GM06990 (cell line): ENCODE measurements at regions not wholly inside any gene's neighbourhood (a gene's known extent, or its start where the extent isn't known, plus 50 kb on each side); places are given as distances from the start of the nearest gene placed in this dataset.
"Not testable (repeated sequence)": the region's sequence is repeated elsewhere in the genome, so short reads cannot be mapped to it uniquely, and the experiment has no call there.

ENCODE experiments used
- DNase-seq: peaks from one replicate; pipeline ENCODE4 v3.0.0-alpha.2; 2011; ENCODE audit not compliant: insufficient read length; ENCODE audit errors: extremely low read depth
- H3K27me3 ChIP-seq: replicated peaks from 2 replicates; pipeline ENCODE4 v1.6.0; 2011; ENCODE audit warnings: low read length; ENCODE audit not compliant: control insufficient read depth, insufficient read depth
- H3K36me3 ChIP-seq: 2 replicates; pipeline ENCODE4 v1.5.1; 2011; ENCODE audit warnings: low read length; ENCODE audit not compliant: control insufficient read depth, insufficient read depth
- H3K4me3 ChIP-seq: replicated peaks from 2 replicates; pipeline ENCODE4 v1.5.1; 2011; ENCODE audit warnings: low read depth, mild to moderate bottlenecking, control low read depth, low read length
- CTCF ChIP-seq: IDR thresholded peaks from 2 replicates; pipeline ENCODE4 v1.5.1; 2011; ENCODE audit warnings: low read length, control low read depth, mild to moderate bottlenecking, inconsistent platforms; ENCODE audit not compliant: insufficient read depth, poor library complexity, severe bottlenecking

DNA sequence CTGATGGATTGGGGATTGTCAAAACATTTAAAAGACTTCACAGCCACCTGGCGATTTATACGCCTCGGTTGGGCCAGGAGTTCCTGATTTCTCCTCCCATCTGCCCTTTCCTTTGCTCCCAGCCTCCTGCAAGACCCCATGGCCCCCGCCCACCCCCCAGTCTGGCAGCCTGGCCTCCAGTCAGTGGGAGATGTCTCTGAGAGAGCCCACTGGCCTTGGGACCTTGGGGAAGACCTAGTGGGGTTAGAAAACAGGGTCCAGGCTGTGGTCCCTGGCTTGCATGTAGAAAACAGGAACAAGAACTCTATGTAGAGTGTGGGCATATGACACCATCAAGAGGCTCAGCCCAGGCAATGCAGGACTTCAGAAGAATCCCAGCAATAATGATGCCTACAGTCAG is 209.4 kb upstream of the C16orf82 start:
- no peak for TF ChIP-seq CTCF
- no peak for DNase-seq
- H3K36me3 ChIP-seq = no peaks in the 10 kb centered on the region

DNA sequence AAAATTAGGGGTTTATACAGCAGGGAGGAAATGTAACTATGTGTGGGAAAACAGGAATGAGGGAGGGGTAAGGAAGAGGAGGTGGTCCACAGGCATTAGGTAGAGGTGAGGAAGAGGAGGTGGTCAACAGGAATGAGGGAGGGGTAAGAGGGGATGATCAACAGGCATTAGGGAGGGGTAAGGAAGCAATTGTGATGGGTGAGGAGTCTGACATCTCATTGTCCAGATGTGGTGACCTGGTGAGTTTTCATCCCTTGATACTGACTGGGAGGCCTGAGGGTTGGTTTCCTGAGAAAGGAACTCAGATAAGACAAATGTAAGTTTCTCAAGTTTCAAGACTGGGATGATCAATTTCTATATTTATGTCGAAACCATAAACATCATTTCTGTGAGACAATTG is 206.2 kb upstream of the C16orf82 start:
- no peak for DNase-seq
- no peaks in the 10 kb centered on the region for H3K36me3 ChIP-seq

More for the DNA sequence above, 209.4 kb upstream of the C16orf82 start:
- H3K4me3 ChIP-seq = no peak overlapping the region
- no peaks in the 10 kb centered on the region for H3K27me3 ChIP-seq

DNA sequence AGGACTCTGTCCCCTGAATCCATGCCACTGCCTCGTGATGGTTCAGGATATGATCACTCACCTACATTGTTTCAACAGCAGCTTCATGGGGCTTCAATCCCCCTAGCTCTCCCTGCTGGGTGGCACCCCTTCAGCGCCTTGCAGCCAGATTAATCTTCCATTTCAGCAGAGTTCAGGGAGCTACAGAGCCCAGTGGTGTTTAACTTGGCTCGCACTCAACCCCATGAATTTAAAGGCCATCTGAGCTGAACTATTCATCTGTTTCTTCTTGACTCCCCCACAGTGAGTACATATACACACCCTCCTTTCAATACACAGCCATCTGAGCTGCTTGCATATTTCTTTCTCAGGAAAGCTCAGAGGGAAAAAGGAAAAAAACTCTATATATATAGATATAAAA is 202.8 kb upstream of the C16orf82 start:
- TF ChIP-seq CTCF = no peak
- H3K27me3 ChIP-seq = no peaks in the 10 kb centered on the region
- DNase-seq = no peak
- no peaks in the 10 kb centered on the region for H3K36me3 ChIP-seq
- H3K4me3 ChIP-seq = no peak overlapping the region

More for the DNA sequence above, 206.2 kb upstream of the C16orf82 start:
- no peak for TF ChIP-seq CTCF
- H3K27me3 ChIP-seq = no peaks in the 10 kb centered on the region
- H3K4me3 ChIP-seq = no peak overlapping the region

DNA sequence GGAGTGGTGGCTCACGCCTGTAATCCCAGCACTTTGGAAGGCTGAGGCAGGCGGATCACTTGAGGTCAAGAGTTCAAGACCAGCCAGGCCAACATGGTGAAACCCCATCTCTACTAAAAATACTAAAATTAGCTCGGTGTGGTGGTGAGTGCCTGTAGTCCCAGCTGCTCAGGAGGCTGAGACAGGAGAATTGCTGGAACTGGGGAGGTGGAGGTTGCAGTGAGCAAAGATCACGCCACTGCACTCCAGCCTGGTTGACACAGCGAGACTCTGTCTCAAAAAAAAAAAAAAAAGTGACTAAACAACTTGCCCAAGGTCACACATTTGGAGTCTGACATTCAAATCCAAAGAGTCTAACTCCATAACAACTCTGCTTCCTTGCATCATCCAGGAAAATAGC is 192.4 kb upstream of the C16orf82 start:
- not testable (repeated sequence) for DNase-seq, H3K27me3 ChIP-seq, H3K4me3 ChIP-seq, H3K36me3 ChIP-seq

DNA sequence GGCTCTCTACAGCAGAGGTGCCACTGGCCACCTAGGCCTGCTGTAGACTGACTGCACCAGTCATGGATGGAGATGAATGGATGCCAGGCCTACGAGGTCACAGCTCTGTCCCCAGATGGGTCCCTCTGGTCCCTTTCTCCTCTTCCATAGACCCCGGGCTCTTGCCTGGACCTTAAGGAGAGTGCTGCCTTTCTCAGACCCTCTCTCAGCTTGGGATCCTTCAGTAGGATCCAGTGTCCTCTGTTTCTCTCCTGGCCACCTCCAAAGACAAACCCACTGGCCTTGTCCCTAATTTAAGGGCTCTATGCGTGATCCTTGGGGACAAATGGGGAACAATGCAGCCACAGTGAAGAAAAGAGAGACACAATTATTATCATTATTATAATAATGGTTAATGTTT is 189.3 kb upstream of the C16orf82 start:
- DNase-seq = no peak
- Histone ChIP-seq H3K4me3 (no peak overlapping the region), H3K27me3 (peaks cover 2% of the 10 kb centered on the region; the same call in 1 of the 2 replicates)

GRCh38 chr16:26885674-26886073 is 181.1 kb upstream of the C16orf82 start:
- no peak for TF ChIP-seq CTCF
- no peak for DNase-seq
- Histone ChIP-seq H3K36me3 (no peaks in the 10 kb centered on the region), H3K4me3 (no peak overlapping the region), H3K27me3 (peaks cover 2% of the 10 kb centered on the region; the same call in 1 of the 2 replicates)

More for the DNA sequence above, 189.3 kb upstream of the C16orf82 start:
- H3K36me3 ChIP-seq = no peaks in the 10 kb centered on the region
- TF ChIP-seq CTCF = no peak
